HG02678 (cell line): ENCODE measurements at regions not wholly inside any gene's neighbourhood (a gene's known extent, or its start where the extent isn't known, plus 50 kb on each side); places are given as distances from the start of the nearest gene placed in this dataset.
"Not testable (repeated sequence)": the region's sequence is repeated elsewhere in the genome, so short reads cannot be mapped to it uniquely, and the experiment has no call there.

Experiments
- ATAC-seq: cut with Tn5 transposase; IDR thresholded peaks from one replicate; pipeline ENCODE4 v1.9.1; 2021; ENCODE audit warnings: mild to moderate bottlenecking, moderate library complexity; ENCODE audit not compliant: unreplicated experiment

DNA sequence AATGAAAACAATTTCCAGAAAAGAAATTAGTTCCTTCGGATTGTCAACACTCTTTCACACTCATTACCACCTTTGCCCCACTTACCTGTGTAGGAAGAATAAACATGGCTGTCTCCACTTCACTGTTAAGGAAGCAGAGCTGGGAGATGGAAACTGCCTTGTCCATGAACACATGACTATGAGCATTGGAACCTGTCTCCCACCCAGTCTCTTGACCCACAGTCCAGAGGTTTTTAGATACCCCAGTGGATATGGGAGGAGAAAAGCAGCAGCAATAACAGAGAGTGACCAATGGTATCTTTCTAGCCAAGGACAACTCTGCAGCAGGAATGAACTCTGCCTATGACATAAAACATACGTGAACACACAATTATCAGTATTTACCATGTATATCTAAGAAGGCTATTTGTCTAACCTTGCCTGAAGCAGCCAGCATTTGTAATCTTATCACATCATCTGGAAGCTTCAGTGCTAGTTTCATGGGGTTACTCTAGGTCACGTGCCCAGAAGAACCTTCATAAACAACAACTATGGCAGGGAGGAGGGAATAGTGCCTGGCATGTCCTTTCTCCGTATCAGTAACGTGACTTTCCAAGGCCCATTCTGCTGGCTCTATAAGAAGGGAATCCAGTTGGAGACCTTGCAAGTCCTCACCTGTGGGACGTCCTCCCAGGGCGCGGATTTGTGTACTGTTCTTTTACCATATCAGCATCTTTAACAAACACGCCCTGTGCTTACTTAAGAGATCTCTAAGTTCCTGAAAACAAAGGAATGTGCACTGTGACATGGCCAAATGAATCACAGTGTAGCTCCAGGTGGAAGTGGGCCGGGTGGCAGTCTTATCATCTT lies 221.8 kb upstream of the UBL3 start:
- ATAC-seq = no peak

DNA sequence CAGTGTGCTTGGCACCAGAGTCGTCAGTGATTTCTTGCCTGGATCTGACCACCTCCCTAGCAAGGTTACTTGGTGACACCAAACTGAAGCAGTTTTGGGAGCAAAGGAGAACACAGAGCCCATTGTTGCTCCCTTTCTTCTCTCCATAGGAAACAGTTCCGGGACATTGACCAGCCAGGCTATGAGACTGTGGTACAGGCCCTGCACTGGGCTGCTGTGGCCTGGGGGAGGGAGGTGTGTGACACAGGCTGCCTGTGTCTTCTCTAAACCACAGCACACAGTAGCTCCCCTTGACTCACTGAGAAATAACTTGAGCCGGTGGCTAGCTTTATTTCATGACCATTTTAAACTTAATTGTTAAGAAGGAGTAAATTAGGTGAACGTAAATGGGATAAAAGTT lies 214.8 kb upstream of the UBL3 start:
- no peak for ATAC-seq

DNA sequence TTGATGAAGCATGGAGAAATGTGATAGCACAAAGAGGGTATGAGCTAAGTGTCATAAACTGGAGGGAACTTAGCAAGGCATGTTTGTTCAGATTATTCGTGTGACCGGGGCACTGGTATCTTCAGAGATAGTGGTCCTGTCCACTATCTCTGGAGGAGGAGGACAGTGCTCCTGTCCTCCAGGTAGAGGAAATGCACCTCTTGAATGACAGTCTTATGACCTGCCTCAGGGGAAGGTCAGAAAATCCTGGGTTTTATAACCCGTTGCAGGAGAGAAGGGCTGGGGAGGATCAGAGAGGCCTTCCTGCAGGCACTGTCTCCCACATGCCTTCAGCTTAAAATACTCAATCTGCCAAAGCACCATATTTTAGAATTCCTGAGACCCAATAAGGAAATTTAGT lies 213.5 kb upstream of the UBL3 start:
- ATAC-seq = no peak

GRCh38 chr13:30061217-30061616 lies 210.8 kb upstream of the UBL3 start:
- no peak for ATAC-seq

GRCh38 chr13:30058429-30058828 lies 208.0 kb upstream of the UBL3 start:
- no peak for ATAC-seq

- ATAC-seq = not testable (repeated sequence)
Observed at GRCh38 chr13:30054546-30054945, 204.1 kb upstream of the UBL3 start.

DNA sequence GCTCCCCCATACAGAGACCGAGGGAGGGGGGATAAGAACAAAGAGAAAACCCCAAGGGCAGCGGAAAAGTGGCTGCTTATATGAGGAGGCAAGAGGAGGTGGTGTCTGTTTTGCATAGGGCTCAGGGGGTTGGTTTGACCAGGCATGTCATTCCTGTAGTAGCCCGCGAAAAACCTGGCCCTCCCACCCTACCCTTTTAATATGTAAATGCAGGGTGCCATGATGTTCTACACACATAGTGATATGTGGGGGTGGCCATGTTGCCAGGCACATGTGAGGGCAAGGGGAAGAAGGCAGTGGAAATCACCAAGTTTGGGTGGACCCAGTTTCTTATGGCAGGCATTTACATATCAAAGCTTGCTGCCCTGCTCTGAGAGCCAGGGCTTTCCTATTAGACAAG lies 203.5 kb upstream of the UBL3 start:
- ATAC-seq = no peak

DNA sequence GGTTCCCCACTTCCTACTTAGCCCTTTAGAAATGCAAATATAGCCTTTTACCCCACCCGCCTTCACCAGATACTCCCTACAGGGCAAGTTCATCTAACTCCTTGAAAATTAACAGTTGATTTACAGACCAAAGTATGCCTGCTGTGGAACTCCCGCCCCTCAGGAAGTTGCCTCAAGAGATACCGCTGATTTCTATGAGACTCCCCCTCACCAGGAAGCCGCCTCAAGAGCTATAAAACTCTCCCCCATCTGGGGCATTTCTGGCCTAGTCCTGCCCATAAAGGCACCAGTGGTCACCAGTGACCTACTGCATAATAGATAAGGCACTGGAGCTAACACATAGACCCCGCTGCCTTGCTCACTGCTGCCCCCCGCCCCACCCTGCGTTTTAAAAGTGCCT lies 201.7 kb upstream of the UBL3 start:
- ATAC-seq = no peak

DNA sequence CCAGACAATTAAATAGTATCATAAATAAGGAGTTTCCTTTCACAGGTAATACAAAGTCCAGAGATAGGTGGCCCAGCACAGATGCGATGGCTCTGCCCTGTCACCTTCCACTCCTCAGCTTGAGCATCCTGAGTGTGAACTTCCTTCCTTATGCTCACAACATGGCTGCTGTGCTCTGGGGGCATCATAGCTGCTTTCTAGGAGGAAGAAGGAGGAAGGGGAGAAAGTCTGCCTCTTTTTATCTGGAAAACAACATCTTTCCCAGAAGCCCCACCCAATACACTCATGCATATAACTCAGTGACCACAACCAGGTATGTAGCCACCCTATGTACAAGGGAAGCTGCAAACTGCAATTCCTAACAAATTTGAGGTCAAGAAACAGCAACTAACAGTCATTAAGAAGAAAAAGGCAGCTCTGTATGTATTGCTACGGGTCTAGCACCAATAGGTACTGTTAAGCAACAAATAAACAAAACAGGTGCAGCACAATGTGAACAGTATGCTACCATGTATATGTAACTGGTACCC lies 201.2 kb upstream of the UBL3 start:
- ATAC-seq = no peak

GRCh38 chr13:30049692-30050091 lies 199.3 kb upstream of the UBL3 start:
- no peak for ATAC-seq

GRCh38 chr13:30047154-30047874 lies 196.9 kb upstream of the UBL3 start:
- ATAC-seq = no peak

- ATAC-seq = no peak
Observed at GRCh38 chr13:30045916-30046704, 195.7 kb upstream of the UBL3 start.

GRCh38 chr13:30044932-30045331 lies 194.5 kb upstream of the UBL3 start:
- no peak for ATAC-seq

DNA sequence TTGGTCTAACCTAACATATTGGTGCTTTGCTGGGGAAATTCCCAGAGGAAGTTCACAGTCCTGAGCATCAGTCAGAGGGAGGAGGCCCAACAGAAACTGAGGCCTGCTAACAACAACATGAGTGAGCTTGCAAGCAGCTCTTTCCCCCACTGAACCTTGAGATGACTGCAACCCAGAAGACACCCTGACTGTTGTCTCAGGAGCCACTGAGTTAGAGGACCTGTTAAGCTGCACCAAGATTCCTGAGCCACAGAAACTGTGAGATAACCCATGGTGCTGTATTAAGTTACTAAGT lies 193.2 kb upstream of the UBL3 start:
- ATAC-seq = no peak

DNA sequence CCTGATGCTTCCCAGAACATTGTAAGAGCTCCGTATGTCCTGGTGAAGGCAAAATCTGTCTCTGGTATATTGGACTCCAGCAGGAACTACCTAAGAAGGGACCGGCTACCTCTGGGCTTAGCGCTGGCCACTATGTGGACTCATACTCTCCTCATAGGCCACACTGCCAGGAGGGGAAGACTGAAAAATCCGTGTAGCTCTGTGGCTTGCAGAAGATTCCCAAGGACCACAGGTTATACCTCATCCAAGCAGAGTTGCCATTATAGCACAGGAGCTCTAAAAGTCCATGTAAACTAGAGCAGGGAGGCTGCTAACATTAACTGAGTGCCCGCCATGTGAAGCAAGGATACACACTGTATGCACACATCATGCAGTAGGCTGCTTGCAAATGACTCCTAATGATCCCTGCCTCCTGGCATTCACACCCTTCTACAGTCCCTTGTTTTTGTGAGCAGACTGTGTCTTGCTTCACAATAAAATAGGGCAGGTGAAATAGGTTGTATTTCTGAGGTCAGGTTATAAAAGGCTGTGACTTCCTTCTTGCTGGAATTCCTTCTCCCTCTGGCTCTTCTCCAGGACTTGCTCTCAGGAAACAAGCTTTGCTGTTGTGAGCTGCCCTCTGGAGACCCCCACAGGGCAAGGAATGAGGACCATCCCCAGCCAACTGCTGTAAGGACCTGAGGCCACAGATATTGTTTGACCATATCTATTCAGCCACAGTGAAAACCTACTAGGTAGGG lies 192.6 kb upstream of the UBL3 start:
- ATAC-seq = no peak

GRCh38 chr13:30042272-30042671 lies 191.9 kb upstream of the UBL3 start:
- no peak for ATAC-seq

- ATAC-seq = no peak
Observed at GRCh38 chr13:30039511-30039911, 189.1 kb upstream of the UBL3 start.

DNA sequence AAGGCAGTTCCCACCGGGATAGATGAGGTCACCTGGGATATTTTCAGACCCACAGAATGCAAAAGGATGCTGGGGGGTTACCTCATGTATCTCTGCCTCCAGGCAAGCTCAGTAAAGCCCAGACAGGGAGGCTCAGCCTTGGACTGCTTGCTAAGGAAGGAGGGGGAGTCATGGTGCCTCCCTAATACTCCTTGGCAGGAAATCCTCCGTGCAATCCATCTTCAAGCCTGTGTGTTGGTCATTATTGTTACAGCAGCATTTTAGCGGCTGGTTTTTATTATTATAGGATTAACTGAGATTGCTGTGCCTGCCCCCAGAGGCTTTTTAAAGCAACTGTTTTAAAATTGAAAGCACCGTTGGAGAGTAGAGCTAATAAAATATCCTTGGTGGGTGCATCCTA lies 188.5 kb upstream of the UBL3 start:
- no peak for ATAC-seq

DNA sequence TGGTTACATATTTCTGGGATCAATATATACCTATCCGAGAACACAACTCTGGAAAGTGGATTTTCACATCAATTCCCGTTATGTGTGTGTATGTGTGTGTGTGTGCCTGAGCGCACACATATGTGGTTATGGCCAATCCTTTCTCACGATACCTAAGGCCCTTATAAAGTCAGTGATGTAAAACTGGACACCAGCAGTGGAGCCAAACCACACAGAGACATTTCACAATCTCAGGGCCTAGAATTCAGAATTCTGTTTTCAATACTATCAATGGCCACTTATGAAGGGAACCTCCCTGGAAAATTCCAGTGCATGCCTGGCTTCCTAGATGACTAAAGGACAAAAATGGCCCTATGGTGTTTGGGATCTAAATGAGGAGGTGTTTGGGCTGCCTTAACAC lies 187.3 kb upstream of the UBL3 start:
- no peak for ATAC-seq

DNA sequence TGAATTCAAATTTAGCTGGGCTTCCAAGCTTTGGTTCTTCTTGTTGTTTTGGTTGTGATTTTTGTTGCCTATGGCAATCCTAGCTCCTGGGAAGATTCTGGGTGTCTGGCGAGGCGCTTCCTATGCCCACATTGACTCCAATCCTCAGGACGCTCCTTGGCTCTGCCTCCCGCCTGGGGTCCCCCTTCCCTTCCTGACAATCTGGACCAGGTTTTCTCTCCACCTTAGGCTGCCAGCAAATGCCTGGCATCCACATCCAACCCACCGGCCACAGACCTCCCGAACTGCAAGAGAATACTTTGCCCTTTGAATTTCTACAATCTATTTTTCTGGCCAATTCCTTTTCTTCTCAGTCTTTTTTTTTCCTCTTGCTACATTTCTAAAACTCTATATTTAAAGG lies 186.9 kb upstream of the UBL3 start:
- no peak for ATAC-seq

- ATAC-seq = no peak
Observed at GRCh38 chr13:30034458-30034795, 184.0 kb upstream of the UBL3 start.
